H1 (cell line): ENCODE measurements at regions not wholly inside any gene's neighbourhood (a gene's known extent, or its start where the extent isn't known, plus 50 kb on each side); places are given as distances from the start of the nearest gene placed in this dataset.

Experiments used
- CTCF ChIA-PET: fragments of 300-600 bp; sonication (Branson Sonifier 250); formaldehyde crosslinking; loops from one replicate; lab custom pipeline; 2021; ENCODE audit not compliant: partially characterized antibody; lab: Charles Lee
- POLR2A ChIA-PET: fragments of 300-600 bp; sonication (Branson Sonifier 250); formaldehyde crosslinking; loops from one replicate; lab custom pipeline; 2021; ENCODE audit warnings: inconsistent platforms; ENCODE audit not compliant: partially characterized antibody; lab: Charles Lee
- DNase-seq, 2 experiments: peaks; one replicate each; pipeline versions ENCODE4 v3.0.0 to v3.0.0-alpha.2; 2010 to 2022; ENCODE audit warnings: low spot score in 2 of 2, low read depth in 1 of 2, mixed read lengths in 1 of 2
- FAIRE-seq: peaks from 2 replicates; lab custom pipeline; 2011; peaks lifted over from hg19 to GRCh38; lab: Jason Lieb, UNC
- H2AFZ ChIP-seq: 2 replicates; pipeline ENCODE4 v1.8.1; 2012; ENCODE audit warnings: low read length, inconsistent platforms
- H2AK5ac ChIP-seq: 2 replicates; pipeline ENCODE4 v1.6.1; 2013; ENCODE audit warnings: low read depth, low read length
- H2BK120ac ChIP-seq: replicated peaks from 2 replicates; pipeline ENCODE3; 2013; ENCODE audit warnings: low read depth, low read length, inconsistent platforms
- H2BK12ac ChIP-seq: 2 replicates; pipeline ENCODE4 v1.6.1; 2013; ENCODE audit warnings: low read depth, low read length
- H2BK15ac ChIP-seq: 2 replicates; pipeline ENCODE4 v1.6.1; 2013; ENCODE audit warnings: low read length
- H2BK20ac ChIP-seq: 2 replicates; pipeline ENCODE4 v1.6.1; 2013; ENCODE audit warnings: low read length
- H2BK5ac ChIP-seq: 2 replicates; pipeline ENCODE4 v1.6.1; 2013; ENCODE audit warnings: low read depth, low read length
- H3K14ac ChIP-seq: 2 replicates; pipeline ENCODE4 v1.6.1; 2013; ENCODE audit warnings: inconsistent platforms; ENCODE audit not compliant: insufficient read length
- H3K18ac ChIP-seq: 2 replicates; pipeline ENCODE4 v1.6.1; 2013; ENCODE audit warnings: low read length; ENCODE audit errors: extremely low read depth
- H3K23ac ChIP-seq: 2 replicates; pipeline ENCODE4 v1.6.1; 2013; ENCODE audit warnings: inconsistent platforms; ENCODE audit not compliant: insufficient read length
- H3K23me2 ChIP-seq: 2 replicates; pipeline ENCODE4 v1.6.1; 2013; ENCODE audit warnings: low read depth, low read length
- H3K27ac ChIP-seq: 2 replicates; pipeline ENCODE4 v1.6.1; 2011; ENCODE audit warnings: low read depth, low read length, inconsistent platforms
- H3K27me3 ChIP-seq, 4 experiments: replicated peaks in 1 of 4; 1 replicate in 1 of 4; 2 replicates in 3 of 4; pipeline versions ENCODE4 v1.6.1 to v1.8.1; 2011 to 2013; ENCODE audit warnings: low read length in 3 of 4, mild to moderate bottlenecking in 3 of 4, inconsistent platforms in 2 of 4, mixed read lengths in 2 of 4, moderate library complexity in 1 of 4; ENCODE audit not compliant: control insufficient read depth in 3 of 4, insufficient read depth in 3 of 4; ENCODE audit errors: extremely low read depth in 1 of 4
- H3K36me3 ChIP-seq, 4 experiments: 2 replicates each; pipeline versions ENCODE4 v1.6.1 to v1.8.1; 2011 to 2013; ENCODE audit warnings: mild to moderate bottlenecking in 4 of 4, low read length in 3 of 4, moderate library complexity in 2 of 4, control low read depth in 1 of 4, inconsistent platforms in 1 of 4; ENCODE audit not compliant: insufficient read depth in 4 of 4, control insufficient read depth in 2 of 4
- H3K4ac ChIP-seq: replicated peaks from 2 replicates; pipeline ENCODE3; 2013; ENCODE audit warnings: low read length, low read depth, mixed read lengths, inconsistent platforms; ENCODE audit not compliant: insufficient read length
- H3K4me1 ChIP-seq, 4 experiments: replicated peaks in 1 of 4; 1 replicate in 1 of 4; 2 replicates in 3 of 4; pipeline versions ENCODE4 v1.6.1 to v1.8.1; 2011 to 2013; ENCODE audit warnings: low read length in 3 of 4, inconsistent platforms in 2 of 4, mixed read lengths in 1 of 4; ENCODE audit not compliant: insufficient read depth in 4 of 4, control insufficient read depth in 3 of 4
- H3K4me2 ChIP-seq, 2 experiments: 2 replicates each; pipeline versions ENCODE4 v1.6.1 to v1.8.1; 2011 to 2013; ENCODE audit warnings: low read depth in 2 of 2, low read length in 2 of 2, control low read depth in 1 of 2, inconsistent platforms in 1 of 2, mild to moderate bottlenecking in 1 of 2; ENCODE audit not compliant: insufficient read depth in 1 of 2
- H3K4me3 ChIP-seq, 4 experiments: fragments of 200-600, 300-600 bp in 1 of 4; sonication (generic), shearing (Covaris generic), sonication (Bioruptor Twin) in 1 of 4; 2 replicates each; pipeline versions ENCODE4 v1.5.1 to v1.8.1; 2011 to 2016; ENCODE audit warnings: low read length in 4 of 4, low read depth in 3 of 4, control low read depth in 2 of 4, inconsistent platforms in 2 of 4, mild to moderate bottlenecking in 2 of 4, mixed read lengths in 1 of 4, moderate library complexity in 1 of 4; ENCODE audit not compliant: insufficient read depth in 2 of 4; ENCODE audit errors: extremely low read depth in 1 of 4
- H3K56ac ChIP-seq: replicated peaks from 2 replicates; pipeline ENCODE3; 2013; ENCODE audit warnings: low read depth, mild to moderate bottlenecking, mixed read lengths, low read length, inconsistent platforms; ENCODE audit not compliant: insufficient read length
- H3K79me1 ChIP-seq: 2 replicates; pipeline ENCODE4 v1.6.1; 2013; ENCODE audit warnings: low read depth, low read length, control low read depth
- H3K79me2 ChIP-seq, 2 experiments: 2 replicates each; pipeline versions ENCODE4 v1.6.1 to v1.8.1; 2012 to 2013; ENCODE audit warnings: low read length in 2 of 2, mild to moderate bottlenecking in 2 of 2, inconsistent platforms in 1 of 2; ENCODE audit not compliant: insufficient read depth in 2 of 2, control insufficient read depth in 1 of 2
- H3K9ac ChIP-seq, 4 experiments: replicated peaks in 1 of 4; 1 replicate in 1 of 4; 2 replicates in 3 of 4; pipeline versions ENCODE4 v1.6.1 to v1.8.1; 2011 to 2013; ENCODE audit warnings: low read depth in 3 of 4, low read length in 3 of 4, control low read depth in 2 of 4, mild to moderate bottlenecking in 2 of 4, moderate library complexity in 2 of 4, inconsistent platforms in 1 of 4; ENCODE audit errors: extremely low read depth in 1 of 4
- H3K9me3 ChIP-seq, 2 experiments: 2 replicates each; pipeline versions ENCODE4 v1.6.1 to v1.8.1; 2012 to 2013; ENCODE audit warnings: mild to moderate bottlenecking in 2 of 2, moderate library complexity in 2 of 2, control low read depth in 1 of 2, inconsistent platforms in 1 of 2, low read depth in 1 of 2, low read length in 1 of 2, mixed read lengths in 1 of 2; ENCODE audit not compliant: insufficient read depth in 2 of 2
- H4K20me1 ChIP-seq, 2 experiments: replicated peaks in 1 of 2; 2 replicates each; pipeline versions ENCODE3 to v1.8.1; 2011 to 2013; ENCODE audit warnings: inconsistent platforms in 2 of 2, low read length in 2 of 2, mild to moderate bottlenecking in 1 of 2; ENCODE audit not compliant: insufficient read depth in 2 of 2, control insufficient read depth in 1 of 2
- H4K5ac ChIP-seq: 2 replicates; pipeline ENCODE4 v1.6.1; 2013; ENCODE audit warnings: low read length, low read depth, mixed read lengths, inconsistent platforms; ENCODE audit not compliant: insufficient read length
- H4K8ac ChIP-seq: 2 replicates; pipeline ENCODE4 v1.8.0; 2013; ENCODE audit warnings: mild to moderate bottlenecking, moderate library complexity, low read length, inconsistent platforms; ENCODE audit not compliant: insufficient read depth; ENCODE audit errors: extremely low read depth
- H4K91ac ChIP-seq: replicated peaks from 2 replicates; pipeline ENCODE3; 2013; ENCODE audit warnings: low read length, mixed read lengths, inconsistent platforms; ENCODE audit not compliant: insufficient read length
- BCL11A ChIP-seq, 2 experiments: IDR thresholded peaks; one replicate each; pipeline ENCODE4 v1.6.1; 2011; ENCODE audit warnings: low read depth in 2 of 2, low read length in 2 of 2, mild to moderate bottlenecking in 2 of 2
- BRCA1 ChIP-seq: IDR thresholded peaks from 2 replicates; pipeline ENCODE4 v1.6.1; 2012; ENCODE audit warnings: low read depth, low read length, improper control_type of control experiment
- CEBPB ChIP-seq: IDR thresholded peaks from 2 replicates; pipeline ENCODE4 v1.6.1; 2012; ENCODE audit warnings: low read depth, low read length
- CHD1 ChIP-seq: IDR thresholded peaks from 2 replicates; pipeline ENCODE4 v1.6.1; 2012; ENCODE audit warnings: low read depth, low read length, improper control_type of control experiment
- HDAC2 ChIP-seq, 2 experiments: fragments of 300-600 bp in 1 of 2; sonication (generic) in 1 of 2; IDR thresholded peaks; 2 replicates each; pipeline ENCODE4 v1.6.1; 2011 to 2012; ENCODE audit warnings: low read depth in 2 of 2, low read length in 2 of 2, mild to moderate bottlenecking in 2 of 2, moderate library complexity in 2 of 2, borderline replicate concordance in 1 of 2, inconsistent platforms in 1 of 2
- PHF8 ChIP-seq: fragments of 200-600 bp; sonication (generic); conservative IDR thresholded peaks from 2 replicates; pipeline ENCODE4 v1.7.1; 2012; ENCODE audit warnings: low read depth, mild to moderate bottlenecking, inconsistent platforms, low read length, moderate library complexity
- WGBS, 2 experiments: shearing (Covaris generic) in 1 of 2; methylation state at CpG; one replicate each; pipeline versions ENCODE4 v1.1.6 to v1.1.7; 2013 to 2015; ENCODE audit warnings: low lambda C conversion rate in 2 of 2, mixed read lengths in 2 of 2, inconsistent platforms in 1 of 2, low coverage in 1 of 2, missing lambda C conversion rate in 1 of 2; ENCODE audit not compliant: insufficient replicate concordance in 2 of 2, insufficient coverage in 1 of 2, insufficient read length in 1 of 2; ENCODE audit errors: extremely low coverage in 1 of 2, missing lambda C conversion rate in 1 of 2; 5-methylcytosine and 5-hydroxymethylcytosine counted together

DNA sequence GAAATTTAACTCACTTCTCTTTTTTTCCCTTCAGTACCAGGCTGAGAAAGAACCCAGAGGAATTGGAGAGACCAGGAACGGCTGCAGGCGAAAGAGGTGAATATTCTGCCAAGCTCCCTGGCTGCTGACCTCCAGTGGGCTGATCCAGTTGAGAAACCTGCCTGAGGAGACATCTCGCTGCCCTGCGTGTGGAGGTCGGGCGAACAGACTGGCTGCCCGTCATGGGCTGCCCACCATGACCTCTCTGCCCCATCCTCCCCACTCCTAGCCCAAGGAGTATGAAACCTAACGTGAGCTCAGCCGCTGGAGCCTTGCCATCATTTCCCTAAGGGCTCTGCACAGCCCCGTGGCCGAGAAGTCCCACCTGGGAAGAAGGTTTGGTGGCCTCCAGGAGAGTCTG, 148.8 kb upstream of the SALL3 start:
- H3K36me3 ChIP-seq: no peaks in the 10 kb centered on the region
- no peaks in the 10 kb centered on the region for H4K20me1 ChIP-seq
- no peaks in the 10 kb centered on the region for H3K27me3 ChIP-seq
- H3K4me2 ChIP-seq: no peak overlapping the region
- H3K9me3 ChIP-seq: no peaks in the 10 kb centered on the region
- H2BK20ac ChIP-seq: no peak overlapping the region
- no peak overlapping the region for H3K56ac ChIP-seq
- H3K79me1 ChIP-seq: no peaks in the 10 kb centered on the region
- no peak overlapping the region for H3K23ac ChIP-seq
- FAIRE-seq: no peak
- no peak overlapping the region for H2AFZ ChIP-seq
- no peak overlapping the region for H3K9ac ChIP-seq
- H3K23me2 ChIP-seq: no peaks in the 10 kb centered on the region
- H2BK5ac ChIP-seq: no peak overlapping the region
- H3K79me2 ChIP-seq: no peaks in the 10 kb centered on the region
- no peak overlapping the region for H2BK12ac ChIP-seq
- H2BK120ac ChIP-seq: no peak overlapping the region
- H3K18ac ChIP-seq: no peak overlapping the region
- no peak overlapping the region for H2AK5ac ChIP-seq
- ChIA-PET CTCF (interaction anchor here (1.4 kb wide), 1 partner anchor 42 kb away, joined by 5 read pairs; no protein-coding TSS in a partner anchor), POLR2A (no interaction called here)
- H2BK15ac ChIP-seq: no peak overlapping the region
- DNase-seq: no peak
- no peak overlapping the region for H3K4me3 ChIP-seq
- H3K14ac ChIP-seq: no peak overlapping the region
- H3K27ac ChIP-seq: no peak overlapping the region
- H3K4me1 ChIP-seq: no peaks in the 10 kb centered on the region
- no peak overlapping the region for H3K4ac ChIP-seq
- no peak overlapping the region for H4K8ac ChIP-seq
- H4K5ac ChIP-seq: no peak overlapping the region
- 93% methylated on average over 9 of the region's 11 CpGs; no CpG with 5 or more reads in 1 of the 2 experiments for WGBS, 2 experiments
- no peak overlapping the region for H4K91ac ChIP-seq
- TF ChIP-seq CHD1 (no peak), HDAC2 (IDR thresholded peaks at IDR 0.05; ENCODE audit: borderline replicate concordance in 1 of 2, low read depth in 2 of 2, low read length in 2 of 2) (no peak), CEBPB (no peak), BCL11A (IDR thresholded peaks at IDR 0.05; ENCODE audit: low read depth in 2 of 2, low read length in 2 of 2) (no peak), BRCA1 (no peak), PHF8 (no peak)
